ENCODE measurements at regions not wholly inside any gene's neighbourhood (a gene's known extent, or its start where the extent isn't known, plus 50 kb on each side); places are given as distances from the start of the nearest gene placed in this dataset.
"Not testable (repeated sequence)": the region's sequence is repeated elsewhere in the genome, so short reads cannot be mapped to it uniquely, and the experiment has no call there.

DNA sequence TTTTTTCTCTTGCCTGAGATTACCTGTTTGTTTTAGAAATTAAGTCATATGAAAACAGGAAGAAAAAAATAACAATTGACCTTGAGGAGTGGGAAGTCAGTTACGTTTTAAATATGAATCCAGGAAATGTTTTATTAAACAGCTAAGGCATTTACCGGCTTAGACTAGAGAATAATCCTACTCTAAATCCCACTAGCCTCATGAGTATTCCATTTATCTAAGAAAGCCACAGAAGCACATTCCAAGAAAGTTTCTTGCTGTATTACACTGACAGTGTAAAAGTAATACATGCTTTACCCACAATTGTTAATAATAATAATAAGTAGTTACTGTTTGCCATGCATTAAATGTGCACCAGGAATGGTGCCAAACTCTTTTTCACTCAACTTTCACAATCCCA is 90.9 kb downstream of the BMP4 start:
- DNase-seq (ENCODE audit: low read depth), result no peak
- in situ Hi-C loops (cut with HindIII; ENCODE audit: low pct_unique_long_range_greater_than_20kb, low sequenced_read_pairs), result no loop called here

DNA sequence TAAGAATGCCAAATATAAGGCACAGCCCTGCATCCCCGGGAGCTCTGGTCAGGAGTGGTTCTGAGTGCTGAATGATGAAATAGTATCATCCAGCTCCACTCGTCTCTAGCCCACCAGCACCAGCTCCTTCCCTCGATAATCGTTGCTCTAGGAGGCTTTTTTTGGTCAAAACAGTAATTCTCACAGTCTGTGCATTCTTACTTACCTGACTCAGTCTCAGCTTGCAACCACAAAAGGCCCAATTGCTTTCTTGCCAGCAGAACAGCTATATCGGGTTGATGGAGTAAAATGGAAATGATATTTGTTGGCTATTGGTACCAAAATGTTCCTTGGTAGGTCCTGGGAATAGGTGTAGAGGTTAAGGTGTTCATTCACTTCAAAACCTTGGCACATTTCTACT is 94.8 kb downstream of the BMP4 start:
- in situ Hi-C loops (cut with HindIII; ENCODE audit: low pct_unique_long_range_greater_than_20kb, low sequenced_read_pairs), result no loop called here
- DNase-seq (ENCODE audit: low read depth), result no peak

DNA sequence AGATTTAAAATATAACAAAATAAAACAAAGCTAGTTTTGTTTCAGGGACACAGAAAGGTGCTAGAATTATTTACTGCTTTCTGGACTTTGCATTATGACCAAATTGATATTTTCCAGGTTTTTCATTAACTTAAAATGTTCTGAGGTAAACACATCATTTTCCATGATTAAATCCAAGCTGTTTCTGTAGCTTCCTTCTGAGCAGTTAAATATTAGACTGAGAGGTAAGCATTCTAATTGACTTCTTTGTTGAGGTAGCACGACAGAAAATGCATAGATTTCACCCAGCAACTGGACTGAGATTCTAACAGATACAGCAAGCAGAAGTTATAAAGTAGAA is 98.3 kb downstream of the BMP4 start:
- no peak for DNase-seq (ENCODE audit: low read depth)

DNA sequence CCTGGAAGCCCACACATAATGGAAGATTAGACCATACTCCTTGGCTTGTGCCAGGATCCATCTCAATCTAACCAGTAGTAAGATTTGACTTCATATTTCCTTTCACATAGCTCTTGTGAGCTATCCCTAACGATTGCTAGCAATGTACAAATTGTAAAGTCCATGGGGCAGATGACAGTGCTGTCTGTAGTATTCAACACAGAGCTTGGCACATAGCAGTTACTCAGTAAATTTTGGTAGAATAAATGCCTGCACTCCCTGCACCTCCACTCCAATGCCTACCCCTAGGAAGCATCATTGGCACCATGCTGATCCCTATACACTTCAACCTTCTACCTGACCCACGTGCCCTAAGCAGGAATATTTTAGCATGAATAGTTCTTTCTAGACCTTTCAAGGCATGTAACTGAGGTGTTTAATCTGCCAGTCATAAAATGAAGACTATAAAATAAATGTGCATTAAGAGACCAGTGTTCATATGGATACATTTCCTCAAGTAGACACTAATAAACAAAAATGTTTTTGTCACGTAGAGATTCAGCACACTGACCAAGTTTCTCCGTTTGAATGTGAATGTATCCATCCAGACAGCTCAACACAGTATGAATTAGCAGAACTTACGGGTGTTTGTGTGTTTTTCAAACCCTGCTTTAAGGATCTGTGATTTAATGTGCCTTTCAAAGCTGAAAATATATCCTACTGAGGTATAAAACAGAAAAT is 98.8 kb downstream of the BMP4 start:
- DNase-seq (ENCODE audit: low read depth), result no peak
- in situ Hi-C loops (cut with HindIII; ENCODE audit: low pct_unique_long_range_greater_than_20kb, low sequenced_read_pairs), result no loop called here

More for the DNA sequence above, 98.3 kb downstream of the BMP4 start:
- in situ Hi-C loops (cut with HindIII; ENCODE audit: low pct_unique_long_range_greater_than_20kb, low sequenced_read_pairs), result no loop called here

DNA sequence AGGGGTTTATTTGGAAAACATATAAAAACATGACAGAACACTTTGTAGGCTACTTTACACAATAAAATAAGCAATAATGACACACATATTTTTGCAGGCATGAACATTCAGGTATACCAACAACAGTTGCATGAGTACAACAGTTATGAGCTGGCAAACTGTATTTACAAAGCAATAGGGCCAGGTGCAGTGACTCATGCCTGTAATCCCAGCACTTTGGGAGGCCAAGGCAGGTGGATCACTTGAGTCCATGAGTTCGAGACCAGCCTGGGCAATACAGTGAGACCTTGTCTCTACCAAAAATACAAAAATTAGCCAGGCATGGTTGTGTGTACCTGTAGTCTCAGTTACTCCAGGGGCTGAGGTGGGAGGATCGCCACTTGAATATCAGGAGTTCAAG is 101.1 kb downstream of the BMP4 start:
- DNase-seq (ENCODE audit: low read depth), result no peak
- in situ Hi-C loops (cut with HindIII; ENCODE audit: low pct_unique_long_range_greater_than_20kb, low sequenced_read_pairs), result no loop called here

DNA sequence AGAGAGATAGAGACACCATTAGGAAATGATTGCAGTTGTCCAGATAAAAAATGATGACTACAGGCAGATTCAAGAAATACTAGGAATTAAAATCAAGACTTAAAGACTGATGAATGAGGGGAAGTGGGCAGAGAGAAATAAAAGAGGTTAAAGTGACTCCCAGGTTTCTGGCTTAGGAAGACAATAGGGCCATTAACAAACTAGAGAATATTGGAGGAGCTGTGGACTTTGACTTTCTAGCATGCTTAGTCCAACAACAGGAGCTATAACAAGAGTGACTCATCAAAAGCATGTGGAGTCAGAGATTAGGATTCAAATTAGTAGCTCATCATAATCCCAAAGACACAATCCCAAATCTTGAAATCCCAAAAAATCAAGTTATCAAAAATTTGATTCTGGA is 101.5 kb downstream of the BMP4 start:
- DNase-seq (ENCODE audit: low read depth), result no peak

DNA sequence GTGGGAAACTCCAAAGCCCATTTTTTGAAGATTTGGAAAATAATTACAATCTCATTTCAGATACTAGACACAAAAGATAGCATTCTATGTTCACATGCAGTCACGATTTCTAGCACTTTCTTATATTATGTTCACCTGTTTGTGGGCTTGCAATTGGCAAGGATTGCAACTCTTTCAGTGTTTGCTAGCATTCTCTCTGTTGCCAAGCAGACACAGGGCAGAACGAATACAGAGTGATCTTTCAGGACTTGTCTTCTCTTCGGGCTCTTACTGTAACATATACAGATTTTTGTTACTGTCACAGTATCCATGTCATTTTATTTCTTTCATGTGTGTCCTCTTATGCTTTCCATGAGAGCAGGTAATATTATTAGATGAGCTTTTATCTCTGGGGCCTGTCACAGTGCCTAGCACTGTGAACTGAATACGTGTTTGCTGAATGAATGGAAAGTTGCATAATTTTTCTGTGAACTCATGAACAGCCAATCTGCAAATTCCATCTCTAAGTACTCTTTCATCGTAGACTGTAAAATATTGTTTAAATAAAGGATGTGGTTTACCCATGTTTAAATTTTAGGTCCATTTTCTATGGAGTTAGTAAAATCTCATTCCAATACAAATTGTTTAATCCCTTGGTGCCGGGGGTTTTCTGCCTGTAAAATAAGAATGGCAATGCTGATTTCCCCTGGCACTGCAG is 105.1 kb downstream of the BMP4 start:
- no peak for DNase-seq (ENCODE audit: low read depth)

More for the DNA sequence above, 101.5 kb downstream of the BMP4 start:
- in situ Hi-C loops (cut with HindIII; ENCODE audit: low pct_unique_long_range_greater_than_20kb, low sequenced_read_pairs), result no loop called here

DNA sequence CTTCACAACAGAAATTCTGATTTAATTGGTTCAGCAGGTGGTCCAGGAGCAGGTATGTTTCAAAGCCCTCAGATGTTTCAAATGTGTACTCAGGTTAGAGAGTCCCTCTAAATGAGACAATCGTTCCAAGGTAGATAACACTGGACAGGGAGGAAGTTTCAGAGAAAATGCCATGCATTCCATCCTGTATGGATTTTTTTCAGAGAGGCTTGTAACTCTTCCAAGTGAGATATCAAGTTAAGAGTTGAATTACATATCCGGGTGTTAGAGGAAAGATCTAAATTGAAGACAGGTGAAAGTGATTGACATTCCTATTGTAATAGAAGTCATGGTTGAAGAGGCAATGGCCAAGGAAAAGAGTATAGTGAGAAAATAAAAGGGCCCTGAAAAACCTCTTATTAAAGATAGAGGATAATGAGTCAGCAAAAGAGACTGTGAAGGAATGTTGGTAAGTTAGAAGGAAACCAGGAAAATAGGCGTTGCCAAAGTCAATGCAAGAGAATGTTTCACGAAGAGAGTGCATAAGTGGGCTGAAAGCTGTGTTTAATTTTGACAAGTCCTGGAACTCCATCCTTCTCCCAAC is 105.8 kb downstream of the BMP4 start:
- peak; percentile 71 for DNase-seq (ENCODE audit: low read depth)
- in situ Hi-C loops (cut with HindIII; ENCODE audit: low pct_unique_long_range_greater_than_20kb, low sequenced_read_pairs), result no loop called here

More for the DNA sequence above, 105.1 kb downstream of the BMP4 start:
- in situ Hi-C loops (cut with HindIII; ENCODE audit: low pct_unique_long_range_greater_than_20kb, low sequenced_read_pairs), result no loop called here

DNA sequence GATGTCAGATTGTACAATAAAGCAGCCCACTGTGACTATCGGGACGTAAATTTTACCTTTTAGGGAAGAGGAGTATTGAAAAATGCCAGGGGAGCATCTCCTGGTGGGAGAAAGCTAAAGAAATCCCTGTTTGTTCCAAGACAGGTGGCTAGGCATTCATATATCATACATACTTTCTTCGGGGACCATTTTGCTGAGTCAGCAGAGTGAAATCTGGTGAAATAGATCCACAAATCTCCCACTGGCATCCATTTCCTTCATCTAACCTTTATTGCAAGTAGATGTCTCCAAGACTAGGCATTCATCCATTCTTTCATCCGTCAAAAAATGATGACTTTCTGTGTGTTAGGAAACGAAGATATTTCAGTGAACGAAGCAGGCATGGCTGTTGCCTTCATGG is 107.1 kb downstream of the BMP4 start:
- DNase-seq (ENCODE audit: low read depth), result no peak
- in situ Hi-C loops (cut with HindIII; ENCODE audit: low pct_unique_long_range_greater_than_20kb, low sequenced_read_pairs), result no loop called here

DNA sequence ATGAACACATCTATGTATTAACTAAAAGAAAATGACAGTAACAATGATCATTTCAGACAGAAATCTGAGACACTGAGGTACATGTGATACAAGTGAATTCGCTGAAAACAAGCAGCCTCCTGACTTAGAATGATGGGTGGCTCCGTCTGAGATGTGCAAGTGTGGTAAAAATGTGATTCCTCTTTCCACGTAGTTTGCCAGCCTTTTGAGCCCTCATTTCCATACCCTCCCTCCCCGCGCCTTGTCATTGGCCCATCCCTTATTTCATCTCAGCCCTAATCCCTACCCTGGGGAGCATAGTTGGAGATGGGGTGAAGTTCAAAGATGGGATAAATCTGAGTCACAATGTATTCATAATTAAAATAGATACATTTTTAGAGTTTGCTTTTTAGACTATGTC is 107.8 kb downstream of the BMP4 start:
- in situ Hi-C loops (cut with HindIII; ENCODE audit: low pct_unique_long_range_greater_than_20kb, low sequenced_read_pairs), result no loop called here
- DNase-seq (ENCODE audit: low read depth), result no peak

DNA sequence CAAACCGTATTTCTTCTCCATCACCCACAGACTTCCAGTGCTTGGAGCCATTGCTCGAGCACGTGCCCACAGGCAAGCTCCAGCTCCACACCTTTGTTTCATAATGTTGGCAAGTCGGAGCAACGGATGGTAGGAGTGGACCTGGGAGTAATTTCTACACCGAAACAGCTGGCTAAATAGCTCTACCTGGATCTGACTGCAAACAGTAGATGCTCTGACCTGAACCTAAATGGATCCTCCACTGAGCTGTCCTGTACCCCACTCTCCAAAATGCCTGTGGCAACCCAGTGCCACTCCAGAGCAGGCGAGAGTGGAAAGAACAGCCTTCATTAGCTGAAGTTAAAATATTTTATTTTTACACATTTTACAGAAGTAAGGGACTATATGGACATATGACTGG is 108.7 kb downstream of the BMP4 start:
- DNase-seq (ENCODE audit: low read depth), result no peak
- in situ Hi-C loops (cut with HindIII; ENCODE audit: low pct_unique_long_range_greater_than_20kb, low sequenced_read_pairs), result no loop called here

DNA sequence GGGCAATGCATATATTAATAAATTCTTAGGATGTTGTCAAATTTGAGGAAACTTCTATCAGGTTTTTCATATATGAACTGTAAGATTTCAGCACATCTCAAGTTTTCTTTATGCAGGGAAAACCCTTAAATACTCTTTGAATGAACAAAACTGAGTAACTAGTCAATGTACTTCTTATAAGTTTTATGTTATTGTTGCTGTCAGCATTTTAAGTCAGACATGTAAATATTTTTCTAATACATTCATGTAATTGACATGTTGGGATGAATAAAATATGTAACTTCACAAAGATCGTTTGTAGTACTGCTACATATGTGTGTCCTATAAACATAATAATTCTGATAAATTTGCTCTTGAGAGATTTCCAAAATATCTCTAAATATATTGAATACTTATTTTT is 109.6 kb downstream of the BMP4 start:
- no peak for DNase-seq (ENCODE audit: low read depth)
- in situ Hi-C loops (cut with HindIII; ENCODE audit: low pct_unique_long_range_greater_than_20kb, low sequenced_read_pairs), result no loop called here

DNA sequence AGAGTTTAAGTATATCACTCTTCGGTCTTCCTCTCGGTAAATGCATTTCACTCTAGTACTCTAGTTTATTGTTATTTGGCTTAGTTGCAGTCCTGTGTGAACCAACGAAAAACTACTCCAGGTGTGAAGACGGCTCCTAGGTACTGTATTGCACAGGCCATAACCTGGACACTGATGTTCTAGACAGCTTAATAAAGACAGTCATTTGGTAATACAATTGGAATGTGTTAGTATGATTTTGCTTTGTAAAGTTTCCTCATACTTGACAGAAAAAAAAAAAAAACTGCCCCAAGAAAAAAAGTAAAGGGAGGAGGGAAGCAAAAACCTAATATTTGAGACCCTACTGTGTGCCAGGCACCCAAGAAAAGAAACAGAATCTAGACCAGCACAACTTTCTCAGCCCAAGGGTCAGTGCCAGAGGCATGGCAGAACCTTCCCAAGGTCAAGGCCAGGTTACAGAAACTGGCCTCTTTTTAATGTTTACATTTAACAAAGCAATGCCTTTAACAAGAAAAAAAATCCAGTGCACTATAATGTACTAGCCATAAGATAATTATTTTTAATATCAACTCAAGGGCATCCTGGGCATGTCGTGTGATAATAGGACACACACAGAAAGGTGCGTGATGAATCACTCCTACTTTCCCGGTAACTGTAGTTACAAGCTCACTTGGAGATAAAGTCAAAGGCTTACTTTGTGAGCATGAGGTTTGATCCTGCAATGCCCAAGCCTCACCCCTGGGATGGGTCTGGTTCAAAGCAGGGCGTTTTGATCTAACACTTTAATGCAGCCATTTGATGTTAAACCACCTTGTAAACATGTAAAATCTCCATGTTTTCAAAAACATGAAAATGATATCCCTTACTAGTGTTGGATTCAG is 110.6 kb downstream of the BMP4 start:
- peak; percentile 22 for DNase-seq (ENCODE audit: low read depth)
- in situ Hi-C loops (cut with HindIII; ENCODE audit: low pct_unique_long_range_greater_than_20kb, low sequenced_read_pairs), result no loop called here

DNA sequence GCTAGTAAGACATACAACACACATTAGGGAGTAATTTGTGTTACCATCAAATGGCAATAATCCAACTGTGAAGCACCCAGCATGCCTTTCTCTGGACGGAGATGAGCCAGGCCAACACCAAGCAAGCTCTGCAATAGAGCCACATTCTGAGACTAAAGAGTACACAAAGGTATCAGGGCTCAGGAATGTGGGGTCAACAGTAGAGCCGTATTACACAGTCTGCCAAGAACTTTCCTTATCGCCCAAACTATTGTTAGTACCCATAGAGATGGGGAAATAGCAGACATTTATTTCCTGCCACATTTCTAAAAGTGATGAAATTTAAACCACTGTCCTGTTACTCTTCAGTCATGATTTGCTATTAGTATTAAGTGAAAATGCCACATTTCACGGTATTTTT is 113.7 kb downstream of the BMP4 start:
- in situ Hi-C loops (cut with HindIII; ENCODE audit: low pct_unique_long_range_greater_than_20kb, low sequenced_read_pairs), result no loop called here
- DNase-seq (ENCODE audit: low read depth), result peak; percentile 25

DNA sequence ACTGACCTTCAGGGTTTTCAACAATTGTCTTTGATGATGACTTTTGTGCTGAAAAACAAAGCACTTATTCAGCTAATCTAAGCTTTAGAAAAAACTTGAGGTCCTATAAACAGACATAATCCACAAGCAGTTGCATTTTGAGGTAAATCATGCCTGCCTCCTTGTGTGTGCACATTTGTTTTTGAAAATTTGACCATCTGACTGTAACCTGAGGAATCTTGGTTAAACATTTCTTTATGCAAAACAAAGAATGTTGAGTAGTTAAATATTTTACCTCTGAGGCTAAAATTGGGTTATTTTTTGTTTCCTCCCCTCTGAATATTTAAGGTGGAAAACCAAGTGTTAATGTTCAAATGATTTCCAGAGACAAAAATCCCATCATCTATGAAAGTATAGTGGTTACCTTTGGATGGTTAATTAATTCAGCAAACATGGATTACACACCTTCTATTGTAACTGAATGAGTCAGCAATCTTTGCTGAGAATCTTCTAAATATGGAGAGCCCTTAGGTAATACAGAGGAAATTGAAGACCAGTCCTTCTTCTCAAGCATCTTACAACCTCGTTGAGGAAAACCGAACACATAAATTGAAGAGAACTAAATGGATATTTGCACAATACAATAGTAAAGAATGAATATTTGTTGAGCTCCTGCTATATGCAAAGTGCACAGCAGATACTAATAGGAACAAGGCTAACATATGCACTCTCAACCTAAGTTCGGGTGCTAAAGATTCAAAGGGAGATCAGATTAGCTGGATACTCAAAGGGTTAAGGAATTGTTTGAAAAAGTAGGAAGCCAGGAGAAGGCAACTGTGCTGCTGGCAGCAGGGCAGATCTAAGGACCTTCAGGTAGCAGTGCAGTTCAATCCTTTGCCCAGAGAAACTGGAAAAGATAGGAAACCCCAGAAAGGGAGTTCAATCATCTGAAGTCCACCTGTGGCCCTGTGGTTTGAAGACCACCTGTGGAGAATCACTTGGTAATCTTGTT is 115.2 kb downstream of the BMP4 start:
- in situ Hi-C loops (cut with HindIII; ENCODE audit: low pct_unique_long_range_greater_than_20kb, low sequenced_read_pairs), result no loop called here
- peak; percentile 67 for DNase-seq (ENCODE audit: low read depth)

DNA sequence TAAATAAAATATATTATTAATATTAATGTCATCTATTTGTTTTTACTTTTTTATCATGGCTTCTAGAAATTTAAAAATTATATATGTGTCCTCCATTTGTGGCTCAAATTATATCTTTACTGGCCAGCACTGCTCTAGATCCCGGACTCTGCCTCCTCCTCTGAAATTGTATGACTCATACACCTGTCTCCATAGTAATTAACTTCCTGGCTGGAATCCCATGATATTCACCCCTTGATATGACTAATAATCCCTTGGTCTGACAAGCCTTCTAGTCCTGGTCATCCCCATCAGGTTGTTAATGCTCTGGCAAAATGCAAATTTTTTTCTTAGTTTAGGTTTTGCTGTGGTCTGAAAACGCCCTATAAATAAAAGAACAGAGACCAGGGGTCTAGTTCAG is 116.2 kb downstream of the BMP4 start:
- peak; percentile 70 for DNase-seq (ENCODE audit: low read depth)
- in situ Hi-C loops (cut with HindIII; ENCODE audit: low pct_unique_long_range_greater_than_20kb, low sequenced_read_pairs), result no loop called here

DNA sequence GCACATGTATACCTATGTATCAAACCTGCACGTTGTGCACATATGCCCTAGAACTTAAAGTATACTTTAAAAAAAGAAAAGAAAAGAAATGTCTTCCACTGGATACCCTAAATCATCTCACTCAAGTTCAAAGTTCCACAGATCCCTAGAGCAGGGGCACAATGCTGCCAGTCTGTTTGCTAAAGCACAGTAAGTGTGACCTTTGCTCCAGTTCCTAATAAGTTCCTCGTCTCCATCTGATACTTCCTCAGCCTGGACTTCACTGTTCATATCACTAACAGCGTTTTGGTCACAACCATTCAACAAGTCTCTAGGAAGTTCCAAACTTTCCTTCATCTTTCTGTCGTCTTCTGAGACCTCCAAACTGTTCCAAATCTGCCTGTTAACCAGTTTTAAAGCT is 118.3 kb downstream of the BMP4 start:
- in situ Hi-C loops (cut with HindIII; ENCODE audit: low pct_unique_long_range_greater_than_20kb, low sequenced_read_pairs), result no loop called here
- no peak for DNase-seq (ENCODE audit: low read depth)

DNA sequence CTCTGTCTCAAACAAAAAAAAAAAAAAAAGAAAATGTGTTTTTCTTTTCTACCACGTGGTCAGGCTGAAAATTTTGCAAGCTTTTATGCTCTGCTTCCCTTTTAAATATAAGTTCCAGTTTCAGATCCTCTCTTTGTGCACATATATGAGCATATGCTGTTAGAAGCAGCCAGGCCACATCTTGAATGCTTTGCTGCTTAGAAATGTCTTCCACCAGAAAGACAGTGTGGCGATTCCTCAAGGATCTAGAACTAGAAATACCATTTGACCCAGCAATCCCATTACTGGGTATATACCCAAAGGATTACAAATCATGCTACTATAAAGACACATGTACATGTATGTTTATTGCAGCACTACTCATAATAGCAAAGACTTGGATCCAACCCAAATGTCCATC is 119.0 kb downstream of the BMP4 start:
- in situ Hi-C loops (cut with HindIII; ENCODE audit: low pct_unique_long_range_greater_than_20kb, low sequenced_read_pairs), result not testable (repeated sequence)

More for the DNA sequence above, 119.0 kb downstream of the BMP4 start:
- not testable (repeated sequence) for DNase-seq (ENCODE audit: low read depth)
